Esophagus squamous epithelium (tissue), 5 donors: ENCODE measurements at regions not wholly inside any gene's neighbourhood (a gene's known extent, or its start where the extent isn't known, plus 50 kb on each side); places are given as distances from the start of the nearest gene placed in this dataset.
A peak's percentile ranks its signal among the peaks of the same experiment; 100 is the strongest.

Source experiments
- DNase-seq: peaks from one replicate; lab custom pipeline; 2025; lab: John Stamatoyannopoulos, UW
- H3K27ac ChIP-seq, 4 donors: fragments of 200-600 bp; sonication (generic); one replicate each; pipeline ENCODE4 v1.5.1; 2016 to 2019; ENCODE audit warnings: mild to moderate bottlenecking in 1 of 4
- H3K27me3 ChIP-seq, 4 donors: fragments of 200-600 bp; sonication (generic); 1 replicate in 3 of 4; 2 replicates in 1 of 4; pipeline versions ENCODE4 v1.5.1 to v1.6.0; 2017 to 2021; ENCODE audit warnings: antibody characterized with exemption in 1 of 4
- H3K36me3 ChIP-seq, 3 donors: fragments of 200-600 bp; sonication (generic); one replicate each; pipeline ENCODE4 v1.5.1; 2016 to 2019
- H3K4me1 ChIP-seq, 3 donors: fragments of 200-600 bp; sonication (generic); one replicate each; pipeline ENCODE4 v1.5.1; 2017 to 2019
- H3K4me3 ChIP-seq, 4 donors: fragments of 200-600 bp; sonication (generic); 1 replicate in 3 of 4; 2 replicates in 1 of 4; pipeline ENCODE4 v1.5.1; 2016 to 2019; ENCODE audit warnings: mild to moderate bottlenecking in 2 of 4, moderate library complexity in 1 of 4
- H3K9me3 ChIP-seq, 3 donors: fragments of 200-600 bp; sonication (generic); one replicate each; pipeline ENCODE4 v1.5.1; 2016 to 2019
- POLR2A ChIP-seq, 4 donors: fragments of 450-650 bp; IDR thresholded peaks; one replicate each; pipeline ENCODE4 v1.6.1; 2017; ENCODE audit warnings: antibody characterized with exemption in 4 of 4, mild to moderate bottlenecking in 4 of 4, moderate library complexity in 3 of 4
- WGBS, 2 donors: methylation state at CpG; one replicate each; pipeline ENCODE4 v1.1.5; 2018; 5-methylcytosine and 5-hydroxymethylcytosine counted together
- intact Hi-C: fragments of 100-400 bp; cut with DNase I; formaldehyde crosslinking; loops from one replicate; pipeline ENCODE4 v1.15.0; 2022
- TF ChIP-seq, protein P1 (sequence below), 6 experiments: fragments of 450-650 bp in 4 of 6; fragments of 200-600 bp in 2 of 6; sonication (generic) in 2 of 6; IDR thresholded peaks; one replicate each; pipeline ENCODE4 v1.5.1; 2016 to 2019; ENCODE audit warnings: antibody characterized with exemption in 6 of 6, mild to moderate bottlenecking in 4 of 6, moderate library complexity in 4 of 6
- donor health status: DM: yes; HTN: yes; CAD: no.

- Histone ChIP-seq H3K9me3 (no peaks in the 10 kb centered on the region), H3K4me3 (no peak overlapping the region), H3K36me3 (no peaks in the 10 kb centered on the region), H3K27ac (no peak overlapping the region), H3K4me1 (no peaks in the 10 kb centered on the region), H3K27me3 (no peaks in the 10 kb centered on the region)
- no peak for DNase-seq
- 4 to 25% methylated on average over 1 of the region's 1 CpG for WGBS, 2 donors
- TF ChIP-seq POLR2A (IDR thresholded peaks at IDR 0.05) = no peak
- TF ChIP-seq, protein P1, sequence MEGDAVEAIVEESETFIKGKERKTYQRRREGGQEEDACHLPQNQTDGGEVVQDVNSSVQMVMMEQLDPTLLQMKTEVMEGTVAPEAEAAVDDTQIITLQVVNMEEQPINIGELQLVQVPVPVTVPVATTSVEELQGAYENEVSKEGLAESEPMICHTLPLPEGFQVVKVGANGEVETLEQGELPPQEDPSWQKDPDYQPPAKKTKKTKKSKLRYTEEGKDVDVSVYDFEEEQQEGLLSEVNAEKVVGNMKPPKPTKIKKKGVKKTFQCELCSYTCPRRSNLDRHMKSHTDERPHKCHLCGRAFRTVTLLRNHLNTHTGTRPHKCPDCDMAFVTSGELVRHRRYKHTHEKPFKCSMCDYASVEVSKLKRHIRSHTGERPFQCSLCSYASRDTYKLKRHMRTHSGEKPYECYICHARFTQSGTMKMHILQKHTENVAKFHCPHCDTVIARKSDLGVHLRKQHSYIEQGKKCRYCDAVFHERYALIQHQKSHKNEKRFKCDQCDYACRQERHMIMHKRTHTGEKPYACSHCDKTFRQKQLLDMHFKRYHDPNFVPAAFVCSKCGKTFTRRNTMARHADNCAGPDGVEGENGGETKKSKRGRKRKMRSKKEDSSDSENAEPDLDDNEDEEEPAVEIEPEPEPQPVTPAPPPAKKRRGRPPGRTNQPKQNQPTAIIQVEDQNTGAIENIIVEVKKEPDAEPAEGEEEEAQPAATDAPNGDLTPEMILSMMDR (IDR thresholded peaks at IDR 0.05) = peak in 1 of 6 experiments; percentile 43
- intact Hi-C loops = no loop called here
These were observed 930.5 kb upstream of the NOVA1 start for GRCh38 chr14:27528328-27528727.

DNA sequence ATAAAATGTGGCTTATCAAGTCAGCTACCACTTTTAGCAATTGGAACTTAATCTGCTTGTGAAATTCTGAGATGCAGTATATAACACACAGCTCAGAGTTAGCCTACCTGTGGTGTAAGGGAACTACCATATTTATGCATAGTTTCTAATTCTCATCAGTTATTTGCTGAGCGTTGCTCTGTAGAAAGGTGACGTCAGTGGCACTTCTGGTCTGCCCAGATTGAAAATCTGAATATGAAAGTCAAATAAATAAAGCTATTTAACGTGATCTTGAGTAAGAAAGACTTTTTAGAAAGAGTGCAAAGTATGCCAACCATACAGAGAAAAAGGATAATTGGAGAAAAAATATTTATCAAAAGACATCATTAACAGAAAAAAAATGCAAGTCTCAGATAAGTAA is 938.9 kb upstream of the NOVA1 start:
- Histone ChIP-seq H3K4me1 (no peaks in the 10 kb centered on the region), H3K27me3 (no peaks in the 10 kb centered on the region), H3K27ac (no peak overlapping the region), H3K9me3 (no peaks in the 10 kb centered on the region), H3K4me3 (no peak overlapping the region), H3K36me3 (no peaks in the 10 kb centered on the region)
- DNase-seq = no peak
- TF ChIP-seq POLR2A (IDR thresholded peaks at IDR 0.05) = no peak
- TF ChIP-seq, protein P1 (IDR thresholded peaks at IDR 0.05) = no peak
- intact Hi-C loops = no loop called here
- WGBS, 2 donors = 28 to 55% methylated on average over 3 of the region's 3 CpGs

DNA sequence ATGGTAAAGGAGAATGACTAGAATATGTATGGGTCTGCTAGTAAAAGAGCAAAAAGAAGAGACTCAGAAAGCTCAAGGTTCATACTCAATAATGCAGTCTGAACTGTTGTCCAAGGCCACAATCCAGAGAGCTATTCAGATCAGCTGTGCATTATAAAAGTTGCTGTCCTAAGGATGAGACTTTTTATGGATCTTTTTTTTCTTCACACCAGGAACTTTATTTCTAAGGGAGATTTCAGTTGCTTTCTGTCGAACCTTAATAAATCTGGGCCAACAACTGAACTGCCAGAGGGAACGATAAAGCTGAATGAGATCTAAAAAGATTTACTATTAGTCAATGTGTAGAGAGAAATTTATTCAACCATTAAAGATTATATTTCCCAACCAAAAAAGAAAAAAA is 948.3 kb upstream of the NOVA1 start:
- no peaks in the 10 kb centered on the region for H3K9me3 ChIP-seq
- DNase-seq = no peak
- no peak overlapping the region for H3K27ac ChIP-seq
- WGBS, 2 donors = 32 to 74% methylated on average over 2 of the region's 2 CpGs
- H3K27me3 ChIP-seq = no peaks in the 10 kb centered on the region
- H3K36me3 ChIP-seq = no peaks in the 10 kb centered on the region
- H3K4me3 ChIP-seq = no peak overlapping the region
- no peak for TF ChIP-seq POLR2A (IDR thresholded peaks at IDR 0.05)
- TF ChIP-seq, protein P1 (IDR thresholded peaks at IDR 0.05) = no peak
- intact Hi-C loops = no loop called here
- H3K4me1 ChIP-seq = no peaks in the 10 kb centered on the region

- WGBS, 2 donors = 53 to 58% methylated on average over 2 of the region's 2 CpGs
- DNase-seq = no peak
- no peak overlapping the region for H3K4me3 ChIP-seq
- no peak overlapping the region for H3K27ac ChIP-seq
- H3K36me3 ChIP-seq = no peaks in the 10 kb centered on the region
- intact Hi-C loops = no loop called here
- H3K4me1 ChIP-seq = no peaks in the 10 kb centered on the region
- H3K27me3 ChIP-seq = no peaks in the 10 kb centered on the region
- no peaks in the 10 kb centered on the region for H3K9me3 ChIP-seq
- TF ChIP-seq, protein P1 (IDR thresholded peaks at IDR 0.05) = no peak
- no peak for TF ChIP-seq POLR2A (IDR thresholded peaks at IDR 0.05)
These were observed 956.0 kb upstream of the NOVA1 start for GRCh38 chr14:27553790-27554189.

DNA sequence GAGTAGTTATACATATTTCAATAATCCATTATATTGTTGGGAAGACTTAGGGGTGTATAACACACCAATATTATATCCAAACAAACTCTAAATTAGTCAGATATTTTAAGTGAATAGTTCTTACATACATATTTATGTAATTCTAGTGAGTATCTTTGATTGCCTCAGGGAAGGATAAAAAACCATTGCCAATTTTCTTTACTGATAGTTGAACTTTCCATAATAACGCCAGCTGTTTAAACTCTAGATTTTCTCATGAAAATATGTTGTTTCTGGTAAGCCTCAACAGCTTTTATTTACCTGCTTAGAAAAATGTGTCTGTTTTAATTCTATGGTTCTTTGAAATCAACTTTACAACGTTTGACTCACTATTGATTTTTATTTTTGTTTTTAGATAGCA is 959.6 kb upstream of the NOVA1 start:
- 31 to 34% methylated on average over 2 of the region's 2 CpGs for WGBS, 2 donors
- no peaks in the 10 kb centered on the region for H3K4me1 ChIP-seq
- no peaks in the 10 kb centered on the region for H3K9me3 ChIP-seq
- H3K27me3 ChIP-seq = no peaks in the 10 kb centered on the region
- TF ChIP-seq POLR2A (IDR thresholded peaks at IDR 0.05) = no peak
- TF ChIP-seq, protein P1 (IDR thresholded peaks at IDR 0.05) = no peak
- H3K27ac ChIP-seq = no peak overlapping the region
- no peak overlapping the region for H3K4me3 ChIP-seq
- H3K36me3 ChIP-seq = no peaks in the 10 kb centered on the region
- intact Hi-C loops = no loop called here
- no peak for DNase-seq
